H1 (cell line): ENCODE measurements at regions not wholly inside any gene's neighbourhood (a gene's known extent, or its start where the extent isn't known, plus 50 kb on each side); places are given as distances from the start of the nearest gene placed in this dataset.

Experiments
- CTCF ChIA-PET: fragments of 300-600 bp; sonication (Branson Sonifier 250); formaldehyde crosslinking; loops from one replicate; lab custom pipeline; 2021; ENCODE audit not compliant: partially characterized antibody; lab: Charles Lee
- POLR2A ChIA-PET: fragments of 300-600 bp; sonication (Branson Sonifier 250); formaldehyde crosslinking; loops from one replicate; lab custom pipeline; 2021; ENCODE audit warnings: inconsistent platforms; ENCODE audit not compliant: partially characterized antibody; lab: Charles Lee
- DNase-seq, 2 experiments: peaks; one replicate each; pipeline versions ENCODE4 v3.0.0 to v3.0.0-alpha.2; 2010 to 2022; ENCODE audit warnings: low spot score in 2 of 2, low read depth in 1 of 2, mixed read lengths in 1 of 2
- FAIRE-seq: peaks from 2 replicates; lab custom pipeline; 2011; peaks lifted over from hg19 to GRCh38; lab: Jason Lieb, UNC
- H2AFZ ChIP-seq: 2 replicates; pipeline ENCODE4 v1.8.1; 2012; ENCODE audit warnings: low read length, inconsistent platforms
- H2AK5ac ChIP-seq: 2 replicates; pipeline ENCODE4 v1.6.1; 2013; ENCODE audit warnings: low read depth, low read length
- H2BK120ac ChIP-seq: replicated peaks from 2 replicates; pipeline ENCODE3; 2013; ENCODE audit warnings: low read depth, low read length, inconsistent platforms
- H2BK12ac ChIP-seq: 2 replicates; pipeline ENCODE4 v1.6.1; 2013; ENCODE audit warnings: low read depth, low read length
- H2BK15ac ChIP-seq: 2 replicates; pipeline ENCODE4 v1.6.1; 2013; ENCODE audit warnings: low read length
- H2BK20ac ChIP-seq: 2 replicates; pipeline ENCODE4 v1.6.1; 2013; ENCODE audit warnings: low read length
- H2BK5ac ChIP-seq: 2 replicates; pipeline ENCODE4 v1.6.1; 2013; ENCODE audit warnings: low read depth, low read length
- H3K14ac ChIP-seq: 2 replicates; pipeline ENCODE4 v1.6.1; 2013; ENCODE audit warnings: inconsistent platforms; ENCODE audit not compliant: insufficient read length
- H3K18ac ChIP-seq: 2 replicates; pipeline ENCODE4 v1.6.1; 2013; ENCODE audit warnings: low read length; ENCODE audit errors: extremely low read depth
- H3K23ac ChIP-seq: 2 replicates; pipeline ENCODE4 v1.6.1; 2013; ENCODE audit warnings: inconsistent platforms; ENCODE audit not compliant: insufficient read length
- H3K23me2 ChIP-seq: 2 replicates; pipeline ENCODE4 v1.6.1; 2013; ENCODE audit warnings: low read depth, low read length
- H3K27ac ChIP-seq: 2 replicates; pipeline ENCODE4 v1.6.1; 2011; ENCODE audit warnings: low read depth, low read length, inconsistent platforms
- H3K27me3 ChIP-seq, 4 experiments: replicated peaks in 1 of 4; 1 replicate in 1 of 4; 2 replicates in 3 of 4; pipeline versions ENCODE4 v1.6.1 to v1.8.1; 2011 to 2013; ENCODE audit warnings: low read length in 3 of 4, mild to moderate bottlenecking in 3 of 4, inconsistent platforms in 2 of 4, mixed read lengths in 2 of 4, moderate library complexity in 1 of 4; ENCODE audit not compliant: control insufficient read depth in 3 of 4, insufficient read depth in 3 of 4; ENCODE audit errors: extremely low read depth in 1 of 4
- H3K36me3 ChIP-seq, 4 experiments: 2 replicates each; pipeline versions ENCODE4 v1.6.1 to v1.8.1; 2011 to 2013; ENCODE audit warnings: mild to moderate bottlenecking in 4 of 4, low read length in 3 of 4, moderate library complexity in 2 of 4, control low read depth in 1 of 4, inconsistent platforms in 1 of 4; ENCODE audit not compliant: insufficient read depth in 4 of 4, control insufficient read depth in 2 of 4
- H3K4ac ChIP-seq: replicated peaks from 2 replicates; pipeline ENCODE3; 2013; ENCODE audit warnings: low read length, low read depth, mixed read lengths, inconsistent platforms; ENCODE audit not compliant: insufficient read length
- H3K4me1 ChIP-seq, 4 experiments: replicated peaks in 1 of 4; 1 replicate in 1 of 4; 2 replicates in 3 of 4; pipeline versions ENCODE4 v1.6.1 to v1.8.1; 2011 to 2013; ENCODE audit warnings: low read length in 3 of 4, inconsistent platforms in 2 of 4, mixed read lengths in 1 of 4; ENCODE audit not compliant: insufficient read depth in 4 of 4, control insufficient read depth in 3 of 4
- H3K4me2 ChIP-seq, 2 experiments: 2 replicates each; pipeline versions ENCODE4 v1.6.1 to v1.8.1; 2011 to 2013; ENCODE audit warnings: low read depth in 2 of 2, low read length in 2 of 2, control low read depth in 1 of 2, inconsistent platforms in 1 of 2, mild to moderate bottlenecking in 1 of 2; ENCODE audit not compliant: insufficient read depth in 1 of 2
- H3K4me3 ChIP-seq, 4 experiments: fragments of 200-600, 300-600 bp in 1 of 4; sonication (generic), shearing (Covaris generic), sonication (Bioruptor Twin) in 1 of 4; 2 replicates each; pipeline versions ENCODE4 v1.5.1 to v1.8.1; 2011 to 2016; ENCODE audit warnings: low read length in 4 of 4, low read depth in 3 of 4, control low read depth in 2 of 4, inconsistent platforms in 2 of 4, mild to moderate bottlenecking in 2 of 4, mixed read lengths in 1 of 4, moderate library complexity in 1 of 4; ENCODE audit not compliant: insufficient read depth in 2 of 4; ENCODE audit errors: extremely low read depth in 1 of 4
- H3K56ac ChIP-seq: replicated peaks from 2 replicates; pipeline ENCODE3; 2013; ENCODE audit warnings: low read depth, mild to moderate bottlenecking, mixed read lengths, low read length, inconsistent platforms; ENCODE audit not compliant: insufficient read length
- H3K79me1 ChIP-seq: 2 replicates; pipeline ENCODE4 v1.6.1; 2013; ENCODE audit warnings: low read depth, low read length, control low read depth
- H3K79me2 ChIP-seq, 2 experiments: 2 replicates each; pipeline versions ENCODE4 v1.6.1 to v1.8.1; 2012 to 2013; ENCODE audit warnings: low read length in 2 of 2, mild to moderate bottlenecking in 2 of 2, inconsistent platforms in 1 of 2; ENCODE audit not compliant: insufficient read depth in 2 of 2, control insufficient read depth in 1 of 2
- H3K9ac ChIP-seq, 4 experiments: replicated peaks in 1 of 4; 1 replicate in 1 of 4; 2 replicates in 3 of 4; pipeline versions ENCODE4 v1.6.1 to v1.8.1; 2011 to 2013; ENCODE audit warnings: low read depth in 3 of 4, low read length in 3 of 4, control low read depth in 2 of 4, mild to moderate bottlenecking in 2 of 4, moderate library complexity in 2 of 4, inconsistent platforms in 1 of 4; ENCODE audit errors: extremely low read depth in 1 of 4
- H3K9me3 ChIP-seq, 2 experiments: 2 replicates each; pipeline versions ENCODE4 v1.6.1 to v1.8.1; 2012 to 2013; ENCODE audit warnings: mild to moderate bottlenecking in 2 of 2, moderate library complexity in 2 of 2, control low read depth in 1 of 2, inconsistent platforms in 1 of 2, low read depth in 1 of 2, low read length in 1 of 2, mixed read lengths in 1 of 2; ENCODE audit not compliant: insufficient read depth in 2 of 2
- H4K20me1 ChIP-seq, 2 experiments: replicated peaks in 1 of 2; 2 replicates each; pipeline versions ENCODE3 to v1.8.1; 2011 to 2013; ENCODE audit warnings: inconsistent platforms in 2 of 2, low read length in 2 of 2, mild to moderate bottlenecking in 1 of 2; ENCODE audit not compliant: insufficient read depth in 2 of 2, control insufficient read depth in 1 of 2
- H4K5ac ChIP-seq: 2 replicates; pipeline ENCODE4 v1.6.1; 2013; ENCODE audit warnings: low read length, low read depth, mixed read lengths, inconsistent platforms; ENCODE audit not compliant: insufficient read length
- H4K8ac ChIP-seq: 2 replicates; pipeline ENCODE4 v1.8.0; 2013; ENCODE audit warnings: mild to moderate bottlenecking, moderate library complexity, low read length, inconsistent platforms; ENCODE audit not compliant: insufficient read depth; ENCODE audit errors: extremely low read depth
- H4K91ac ChIP-seq: replicated peaks from 2 replicates; pipeline ENCODE3; 2013; ENCODE audit warnings: low read length, mixed read lengths, inconsistent platforms; ENCODE audit not compliant: insufficient read length
- BACH1 ChIP-seq: IDR thresholded peaks from 2 replicates; pipeline ENCODE4 v1.6.1; 2012; ENCODE audit warnings: low read length, improper control_type of control experiment
- BCL11A ChIP-seq, 2 experiments: IDR thresholded peaks; one replicate each; pipeline ENCODE4 v1.6.1; 2011; ENCODE audit warnings: low read depth in 2 of 2, low read length in 2 of 2, mild to moderate bottlenecking in 2 of 2
- BRCA1 ChIP-seq: IDR thresholded peaks from 2 replicates; pipeline ENCODE4 v1.6.1; 2012; ENCODE audit warnings: low read depth, low read length, improper control_type of control experiment
- EZH2 ChIP-seq: fragments of 200-600 bp; sonication (generic); IDR thresholded peaks from 2 replicates; pipeline ENCODE4 v1.7.1; 2012; ENCODE audit warnings: low read depth, mild to moderate bottlenecking, moderate library complexity, low read length, inconsistent platforms; ENCODE audit not compliant: severe bottlenecking
- FOSL1 ChIP-seq: IDR thresholded peaks from 2 replicates; pipeline ENCODE4 v1.6.1; 2011; ENCODE audit warnings: mild to moderate bottlenecking, low read depth, low read length, moderate library complexity; ENCODE audit not compliant: insufficient read depth
- GABPA ChIP-seq: IDR thresholded peaks from 2 replicates; pipeline ENCODE4 v1.6.1; 2011; ENCODE audit warnings: mild to moderate bottlenecking, low read length, moderate library complexity, borderline replicate concordance; ENCODE audit not compliant: insufficient read depth
- JUN ChIP-seq: IDR thresholded peaks from 2 replicates; pipeline ENCODE4 v1.6.1; 2011; ENCODE audit warnings: low read depth, mild to moderate bottlenecking, improper control_type of control experiment, low read length
- KDM4A ChIP-seq: IDR thresholded peaks from one replicate; pipeline ENCODE4 v1.7.1; 2012; ENCODE audit warnings: low read depth, mild to moderate bottlenecking, moderate library complexity, low read length, inconsistent platforms; ENCODE audit not compliant: severe bottlenecking
- MAX ChIP-seq: IDR thresholded peaks from 2 replicates; pipeline ENCODE4 v1.6.1; 2012; ENCODE audit warnings: inconsistent platforms
- RXRA ChIP-seq: IDR thresholded peaks from 2 replicates; pipeline ENCODE4 v1.6.1; 2011; ENCODE audit warnings: low read depth, mild to moderate bottlenecking, low read length, moderate library complexity; ENCODE audit not compliant: insufficient read depth
- SP2 ChIP-seq: IDR thresholded peaks from 2 replicates; pipeline ENCODE4 v1.6.1; 2012; ENCODE audit warnings: mild to moderate bottlenecking, low read length, inconsistent platforms
- WGBS, 2 experiments: shearing (Covaris generic) in 1 of 2; methylation state at CpG; one replicate each; pipeline versions ENCODE4 v1.1.6 to v1.1.7; 2013 to 2015; ENCODE audit warnings: low lambda C conversion rate in 2 of 2, mixed read lengths in 2 of 2, inconsistent platforms in 1 of 2, low coverage in 1 of 2, missing lambda C conversion rate in 1 of 2; ENCODE audit not compliant: insufficient replicate concordance in 2 of 2, insufficient coverage in 1 of 2, insufficient read length in 1 of 2; ENCODE audit errors: extremely low coverage in 1 of 2, missing lambda C conversion rate in 1 of 2; 5-methylcytosine and 5-hydroxymethylcytosine counted together

GRCh38 chr4:130044788-130045531, 949.0 kb downstream of the C4orf33 start:
- 73% methylated on average over 3 of the region's 3 CpGs; no CpG with 5 or more reads in 1 of the 2 experiments for WGBS, 2 experiments
- H2BK20ac ChIP-seq = peak overlapping the region; percentile 87; the same call in 1 of the 2 replicates

More at GRCh38 chr4:130044788-130045531, 949.0 kb downstream of the C4orf33 start:
- peak overlapping the region in 1 of 4 experiments; percentile 7; a peak in 1 of 7 replicates for H3K9ac ChIP-seq
- ChIA-PET CTCF (no interaction called here), POLR2A (interaction anchor here (1.1 kb wide), 1 partner anchor 9 kb away, joined by 4 read pairs; no protein-coding TSS in a partner anchor)
- no peak overlapping the region for H3K56ac ChIP-seq
- no peak overlapping the region for H2BK15ac ChIP-seq
- H3K4me3 ChIP-seq = no peak overlapping the region
- peak overlapping the region; percentile 16 for H2BK120ac ChIP-seq
- FAIRE-seq = no peak
- H4K91ac ChIP-seq = peak overlapping the region; percentile 63
- H3K27ac ChIP-seq = no peak overlapping the region
- H4K5ac ChIP-seq = no peak overlapping the region
- 0 out of 2 replicates have a peak overlapping the region, but pooled peaks have one; percentile 21 for H2AFZ ChIP-seq
- peak overlapping the region; percentile 17; the same call in 1 of the 2 replicates for H2BK5ac ChIP-seq
- H3K27me3 ChIP-seq = no peaks in the 10 kb centered on the region
- TF ChIP-seq BRCA1 (no peak), KDM4A (no peak), FOSL1 (no peak), EZH2 (no peak), GABPA (no peak), SP2 (no peak), MAX (no peak), RXRA (no peak), JUN (no peak), BACH1 (no peak), BCL11A (IDR thresholded peaks at IDR 0.05; ENCODE audit: low read depth in 2 of 2, low read length in 2 of 2) (no peak)
- no peak overlapping the region; a peak in 1 of 4 replicates for H3K4me2 ChIP-seq
- peaks cover 0 to 7% (median 1%) of the 10 kb centered on the region in 4 experiments; a peak in 5 of 7 replicates for H3K4me1 ChIP-seq
- H3K79me2 ChIP-seq = no peaks in the 10 kb centered on the region
- H2BK12ac ChIP-seq = 0 out of 2 replicates have a peak overlapping the region, but pooled peaks have one; percentile 53
- H3K79me1 ChIP-seq = no peaks in the 10 kb centered on the region
- peak overlapping the region; percentile 84 for H3K18ac ChIP-seq
- no peaks in the 10 kb centered on the region; the same call in 1 of the 2 replicates for H3K23me2 ChIP-seq
- H4K20me1 ChIP-seq = no peaks in the 10 kb centered on the region
- H3K9me3 ChIP-seq = no peaks in the 10 kb centered on the region
- no peak for DNase-seq
- no peaks in the 10 kb centered on the region for H3K36me3 ChIP-seq
- peak overlapping the region; percentile 24 for H3K4ac ChIP-seq
- no peak overlapping the region for H3K14ac ChIP-seq
- no peak overlapping the region for H4K8ac ChIP-seq
- no peak overlapping the region for H3K23ac ChIP-seq
- no peak overlapping the region for H2AK5ac ChIP-seq
